ENCODE measurements at regions not wholly inside any gene's neighbourhood (a gene's known extent, or its start where the extent isn't known, plus 50 kb on each side); places are given as distances from the start of the nearest gene placed in this dataset.

- Histone ChIP-seq H3K9me3 (ENCODE audit: control insufficient read depth, low read depth, low read length) (no peaks in the 10 kb centered on the region), H3K27me3 (ENCODE audit: control insufficient read depth, extremely low read depth, insufficient read depth, low read length) (no peaks in the 10 kb centered on the region), H3K79me2 (ENCODE audit: control insufficient read depth, insufficient read depth, low read length) (no peaks in the 10 kb centered on the region), H4K20me1 (ENCODE audit: control insufficient read depth, extremely low read depth, insufficient read depth, low read length) (no peaks in the 10 kb centered on the region), H3K9ac (ENCODE audit: control insufficient read depth, extremely low read depth, insufficient read depth, low read length) (no peak overlapping the region), H3K27ac (ENCODE audit: control insufficient read depth, insufficient read depth, low read length) (no peak overlapping the region), H3K4me1 (ENCODE audit: control insufficient read depth, extremely low read depth, insufficient read depth, low read length) (no peaks in the 10 kb centered on the region), H3K9me1 (ENCODE audit: control insufficient read depth, extremely low read depth, insufficient read depth, low read length) (no peaks in the 10 kb centered on the region), H3K4me3 (ENCODE audit: control insufficient read depth in 2 of 3, extremely low read depth in 1 of 3, insufficient read depth in 2 of 3, low read depth in 1 of 3, low read length in 3 of 3) (no peak overlapping the region), H3K36me3 (ENCODE audit: control insufficient read depth in 2 of 2, extremely low read depth in 1 of 2, insufficient read depth in 2 of 2, low read length in 2 of 2) (no peaks in the 10 kb centered on the region), H2AFZ (ENCODE audit: control insufficient read depth, low read length) (no peak overlapping the region), H3K4me2 (ENCODE audit: control insufficient read depth, extremely low read depth, insufficient read depth, low read depth, low read length) (no peak overlapping the region)
- TF ChIP-seq, protein P1, sequence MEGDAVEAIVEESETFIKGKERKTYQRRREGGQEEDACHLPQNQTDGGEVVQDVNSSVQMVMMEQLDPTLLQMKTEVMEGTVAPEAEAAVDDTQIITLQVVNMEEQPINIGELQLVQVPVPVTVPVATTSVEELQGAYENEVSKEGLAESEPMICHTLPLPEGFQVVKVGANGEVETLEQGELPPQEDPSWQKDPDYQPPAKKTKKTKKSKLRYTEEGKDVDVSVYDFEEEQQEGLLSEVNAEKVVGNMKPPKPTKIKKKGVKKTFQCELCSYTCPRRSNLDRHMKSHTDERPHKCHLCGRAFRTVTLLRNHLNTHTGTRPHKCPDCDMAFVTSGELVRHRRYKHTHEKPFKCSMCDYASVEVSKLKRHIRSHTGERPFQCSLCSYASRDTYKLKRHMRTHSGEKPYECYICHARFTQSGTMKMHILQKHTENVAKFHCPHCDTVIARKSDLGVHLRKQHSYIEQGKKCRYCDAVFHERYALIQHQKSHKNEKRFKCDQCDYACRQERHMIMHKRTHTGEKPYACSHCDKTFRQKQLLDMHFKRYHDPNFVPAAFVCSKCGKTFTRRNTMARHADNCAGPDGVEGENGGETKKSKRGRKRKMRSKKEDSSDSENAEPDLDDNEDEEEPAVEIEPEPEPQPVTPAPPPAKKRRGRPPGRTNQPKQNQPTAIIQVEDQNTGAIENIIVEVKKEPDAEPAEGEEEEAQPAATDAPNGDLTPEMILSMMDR (optimal IDR thresholded peaks at IDR 0.05 in 1 of 3, IDR thresholded peaks at IDR 0.05 in 1 of 3, conservative IDR thresholded peaks at IDR 0.05 in 1 of 3; ENCODE audit: extremely low read depth in 1 of 3, insufficient read depth in 2 of 3, low read length in 3 of 3) = no peak
- TF ChIP-seq EZH2 (IDR thresholded peaks at IDR 0.05; ENCODE audit: low read length) = no peak
- no peak for FAIRE-seq
- DNase-seq (ENCODE audit: low read depth, low spot score) = no peak
- dilution Hi-C loops (cut with MboI; ENCODE audit: extremely low pct_ligation_motif_present, low sequenced_read_pairs) = no loop called here
These were observed 168.4 kb downstream of the ZC3H11B start for GRCh38 chr1:219444474-219444873.

DNA sequence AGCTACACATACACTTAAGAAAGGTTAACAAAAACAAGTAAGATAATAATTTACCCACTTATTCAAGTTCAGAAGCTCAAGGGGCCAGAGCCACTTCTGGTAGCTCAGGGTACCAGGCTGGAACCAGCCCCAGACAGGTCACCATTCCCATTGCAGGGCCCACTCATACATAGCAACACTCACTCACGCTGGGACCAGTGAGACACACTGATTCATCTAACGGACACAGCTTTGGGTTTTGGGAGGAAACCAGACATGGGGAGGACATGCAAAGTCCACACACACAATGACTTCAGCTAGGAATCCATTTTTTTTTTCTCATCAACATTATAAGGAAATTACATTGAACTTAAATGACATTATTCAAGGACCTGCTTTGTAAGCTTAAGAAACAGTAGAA is 169.1 kb downstream of the ZC3H11B start:
- dilution Hi-C loops (cut with MboI; ENCODE audit: extremely low pct_ligation_motif_present, low sequenced_read_pairs) = no loop called here
- DNase-seq (ENCODE audit: low read depth, low spot score) = no peak
- Histone ChIP-seq H3K27ac (ENCODE audit: control insufficient read depth, insufficient read depth, low read length) (no peak overlapping the region), H3K27me3 (ENCODE audit: control insufficient read depth, extremely low read depth, insufficient read depth, low read length) (no peaks in the 10 kb centered on the region), H3K79me2 (ENCODE audit: control insufficient read depth, insufficient read depth, low read length) (no peaks in the 10 kb centered on the region), H3K4me2 (ENCODE audit: control insufficient read depth, extremely low read depth, insufficient read depth, low read depth, low read length) (no peak overlapping the region), H3K4me3 (ENCODE audit: control insufficient read depth in 2 of 3, extremely low read depth in 1 of 3, insufficient read depth in 2 of 3, low read depth in 1 of 3, low read length in 3 of 3) (no peak overlapping the region), H3K9ac (ENCODE audit: control insufficient read depth, extremely low read depth, insufficient read depth, low read length) (no peak overlapping the region), H3K4me1 (ENCODE audit: control insufficient read depth, extremely low read depth, insufficient read depth, low read length) (no peaks in the 10 kb centered on the region), H3K9me1 (ENCODE audit: control insufficient read depth, extremely low read depth, insufficient read depth, low read length) (no peaks in the 10 kb centered on the region), H4K20me1 (ENCODE audit: control insufficient read depth, extremely low read depth, insufficient read depth, low read length) (no peaks in the 10 kb centered on the region), H2AFZ (ENCODE audit: control insufficient read depth, low read length) (no peak overlapping the region), H3K36me3 (ENCODE audit: control insufficient read depth in 2 of 2, extremely low read depth in 1 of 2, insufficient read depth in 2 of 2, low read length in 2 of 2) (no peaks in the 10 kb centered on the region), H3K9me3 (ENCODE audit: control insufficient read depth, low read depth, low read length) (no peaks in the 10 kb centered on the region)
- TF ChIP-seq EZH2 (IDR thresholded peaks at IDR 0.05; ENCODE audit: low read length) = no peak
- TF ChIP-seq, protein P1 (optimal IDR thresholded peaks at IDR 0.05 in 1 of 3, IDR thresholded peaks at IDR 0.05 in 1 of 3, conservative IDR thresholded peaks at IDR 0.05 in 1 of 3; ENCODE audit: extremely low read depth in 1 of 3, insufficient read depth in 2 of 3, low read length in 3 of 3) = no peak
- FAIRE-seq = no peak
